HEK293 (cell line): ENCODE measurements at regions not wholly inside any gene's neighbourhood (a gene's known extent, or its start where the extent isn't known, plus 50 kb on each side); places are given as distances from the start of the nearest gene placed in this dataset.

Experiments used
- CTCF ChIA-PET: fragments of 350-600 bp; formaldehyde crosslinking; extraction: SDS; loops from one replicate; lab custom pipeline; 2021; ENCODE audit warnings: antibody characterized with exemption; lab: Yijun Ruan, JAX
- POLR2A ChIA-PET: fragments of 300-600 bp; formaldehyde crosslinking; extraction: SDS; loops from one replicate; lab custom pipeline; 2020; ENCODE audit warnings: antibody characterized with exemption, inconsistent platforms; lab: Yijun Ruan, JAX
- H3K27ac ChIP-seq: fragments of 200-500 bp; sonication (Bioruptor generic); 2 replicates; pipeline ENCODE4 v1.5.1; 2014; ENCODE audit warnings: low read depth, low read length, control low read depth, inconsistent platforms; ENCODE audit errors: extremely low read depth
- H3K36me3 ChIP-seq, 2 experiments: fragments of 200-500 bp in 1 of 2; sonication (Bioruptor generic) in 1 of 2; 1 replicate in 1 of 2; 2 replicates in 1 of 2; pipeline ENCODE4 v1.5.1; 2014 to 2017; ENCODE audit warnings: inconsistent platforms in 2 of 2, low read length in 2 of 2; ENCODE audit not compliant: control insufficient read depth in 2 of 2, insufficient read depth in 1 of 2
- H3K4me1 ChIP-seq: fragments of 200-500 bp; sonication (Bioruptor generic); 2 replicates; pipeline ENCODE4 v1.5.1; 2014; ENCODE audit warnings: mild to moderate bottlenecking, low read length, inconsistent platforms; ENCODE audit not compliant: control insufficient read depth, insufficient read depth
- H3K4me3 ChIP-seq: 2 replicates; pipeline ENCODE4 v1.5.1; 2011; ENCODE audit warnings: low read depth, mild to moderate bottlenecking, control low read depth, low read length, moderate library complexity
- H3K9me3 ChIP-seq: fragments of 200-500 bp; sonication (Bioruptor generic); 2 replicates; pipeline ENCODE4 v1.5.1; 2014; ENCODE audit warnings: low read depth, low read length, inconsistent platforms; ENCODE audit not compliant: control insufficient read depth, insufficient read depth
- ELK4 ChIP-seq: IDR thresholded peaks from 2 replicates; pipeline ENCODE4 v1.6.1; 2011; ENCODE audit warnings: mild to moderate bottlenecking, low read depth, low read length, borderline replicate concordance
- GLIS2 ChIP-seq: fragments of 450-650 bp; formaldehyde crosslinking; IDR thresholded peaks from 2 replicates; pipeline ENCODE4 v1.5.1; 2016; ENCODE audit warnings: missing biosample characterization, missing genetic modification characterization
- PATZ1 ChIP-seq: fragments of 450-650 bp; formaldehyde crosslinking; IDR thresholded peaks from 2 replicates; pipeline ENCODE4 v1.5.1; 2016; ENCODE audit warnings: missing biosample characterization, missing genetic modification characterization
- SCRT1 ChIP-seq: fragments of 450-650 bp; formaldehyde crosslinking; IDR thresholded peaks from 2 replicates; pipeline ENCODE4 v1.5.1; 2016; ENCODE audit warnings: missing biosample characterization, missing genetic modification characterization, borderline replicate concordance
- ZBTB21 ChIP-seq: fragments of 450-650 bp; formaldehyde crosslinking; IDR thresholded peaks from 2 replicates; pipeline ENCODE4 v1.5.1; 2017; ENCODE audit warnings: missing biosample characterization, missing genetic modification characterization
- ZBTB8A ChIP-seq: fragments of 450-650 bp; formaldehyde crosslinking; IDR thresholded peaks from 2 replicates; pipeline ENCODE4 v1.5.1; 2016; ENCODE audit warnings: missing biosample characterization, missing genetic modification characterization
- ZNF148 ChIP-seq: fragments of 450-650 bp; formaldehyde crosslinking; IDR thresholded peaks from 2 replicates; pipeline ENCODE4 v1.5.0; 2017; ENCODE audit warnings: missing biosample characterization, missing genetic modification characterization, borderline replicate concordance
- ZNF248 ChIP-seq: fragments of 450-650 bp; formaldehyde crosslinking; IDR thresholded peaks from 2 replicates; pipeline ENCODE4 v1.5.1; 2017; ENCODE audit warnings: missing biosample characterization, missing genetic modification characterization
- ZNF324 ChIP-seq: fragments of 450-650 bp; formaldehyde crosslinking; IDR thresholded peaks from 2 replicates; pipeline ENCODE4 v1.5.1; 2016; ENCODE audit warnings: missing biosample characterization, missing genetic modification characterization
- ZNF518A ChIP-seq: fragments of 450-650 bp; formaldehyde crosslinking; conservative IDR thresholded peaks from 2 replicates; pipeline ENCODE4 v1.5.1; 2016; ENCODE audit warnings: low read depth, missing biosample characterization, missing genetic modification characterization
- ZNF555 ChIP-seq: fragments of 450-650 bp; formaldehyde crosslinking; conservative IDR thresholded peaks from 2 replicates; pipeline ENCODE4 v1.5.1; 2017; ENCODE audit warnings: missing biosample characterization, mild to moderate bottlenecking, missing genetic modification characterization, inconsistent platforms
- ZNF560 ChIP-seq: fragments of 450-650 bp; formaldehyde crosslinking; IDR thresholded peaks from 2 replicates; pipeline ENCODE4 v1.5.1; 2017; ENCODE audit warnings: missing biosample characterization, missing genetic modification characterization, borderline replicate concordance
- ZNF580 ChIP-seq: fragments of 450-650 bp; formaldehyde crosslinking; IDR thresholded peaks from 2 replicates; pipeline ENCODE4 v1.5.1; 2016; ENCODE audit warnings: missing biosample characterization, missing genetic modification characterization
- ZNF585B ChIP-seq: fragments of 450-650 bp; formaldehyde crosslinking; IDR thresholded peaks from 2 replicates; pipeline ENCODE4 v1.5.1; 2016; ENCODE audit warnings: missing biosample characterization, missing genetic modification characterization
- ZNF654 ChIP-seq: fragments of 450-650 bp; formaldehyde crosslinking; IDR thresholded peaks from 2 replicates; pipeline ENCODE4 v1.5.1; 2016; ENCODE audit warnings: low read depth, missing biosample characterization, missing genetic modification characterization
- ZNF660 ChIP-seq: fragments of 450-650 bp; IDR thresholded peaks from 2 replicates; pipeline ENCODE4 v1.5.1; 2018; ENCODE audit warnings: missing biosample characterization, mild to moderate bottlenecking, missing genetic modification characterization
- ZNF747 ChIP-seq: fragments of 450-650 bp; formaldehyde crosslinking; IDR thresholded peaks from 2 replicates; pipeline ENCODE4 v1.5.1; 2016; ENCODE audit warnings: missing biosample characterization, missing genetic modification characterization
- ZNF776 ChIP-seq: fragments of 450-650 bp; formaldehyde crosslinking; IDR thresholded peaks from 2 replicates; pipeline ENCODE4 v1.5.0; 2017; ENCODE audit warnings: missing biosample characterization, missing genetic modification characterization, borderline replicate concordance
- ZNF830 ChIP-seq: fragments of 450-650 bp; IDR thresholded peaks from 2 replicates; pipeline ENCODE4 v1.5.0; 2018; ENCODE audit warnings: missing biosample characterization, missing genetic modification characterization, low read depth, mild to moderate bottlenecking, moderate library complexity

GRCh38 chr5:126315341-126315740 is 107.9 kb upstream of the GRAMD2B start (continued):
- TF ChIP-seq PATZ1 (tag by site-specific recombination) = no peak
- TF ChIP-seq ZNF248 = no peak
- no peak for TF ChIP-seq SCRT1 (tag by site-specific recombination)
- TF ChIP-seq ELK4 = no peak
- TF ChIP-seq ZNF324 (tag by site-specific recombination) = no peak
- TF ChIP-seq ZNF560 = no peak
- no peak for TF ChIP-seq ZNF580 (tag by site-specific recombination)
- TF ChIP-seq ZNF518A (tag by site-specific recombination) = no peak
- TF ChIP-seq, all 188 proteins: peak for 0

GRCh38 chr5:126332326-126332725 is 90.9 kb upstream of the GRAMD2B start:
- no peak overlapping the region for H3K4me3 ChIP-seq
- H3K36me3 ChIP-seq = no peaks in the 10 kb centered on the region
- POLR2A ChIA-PET = no interaction called here
- H3K27ac ChIP-seq = no peak overlapping the region
- CTCF ChIA-PET = interaction anchor here (1.1 kb wide), 1 partner anchor 1160 kb away, joined by 5 read pairs; no protein-coding TSS in a partner anchor
- no peaks in the 10 kb centered on the region for H3K4me1 ChIP-seq
- TF ChIP-seq ZNF830 (no peak), ZNF555 (no peak), ZNF148 (no peak)
- H3K9me3 ChIP-seq = no peaks in the 10 kb centered on the region

- Histone ChIP-seq H3K9me3 (no peaks in the 10 kb centered on the region), H3K27ac (no peak overlapping the region), H3K36me3 (no peaks in the 10 kb centered on the region), H3K4me3 (no peak overlapping the region), H3K4me1 (no peaks in the 10 kb centered on the region)
- CTCF ChIA-PET = no interaction called here
- TF ChIP-seq ZNF555 (no peak), ZNF660 (tag by site-specific recombination) (no peak), ZBTB8A (tag by site-specific recombination) (no peak), ZNF654 (no peak), ZNF776 (tag by site-specific recombination) (no peak), ZNF585B (no peak), ZBTB21 (tag by site-specific recombination) (no peak), GLIS2 (tag by site-specific recombination) (no peak), ZNF747 (tag by site-specific recombination) (no peak)
- POLR2A ChIA-PET = no interaction called here
Measured at GRCh38 chr5:126334760-126335159, 88.4 kb upstream of the GRAMD2B start.
